Inflammatory macrophage treated with lipopolysaccharide for 1 hour (primary cell): ENCODE measurements at regions not wholly inside any gene's neighbourhood (a gene's known extent, or its start where the extent isn't known, plus 50 kb on each side); places are given as distances from the start of the nearest gene placed in this dataset.

ENCODE experiments used
- DNase-seq, 2 donors: peaks; one replicate each; pipeline ENCODE4 v3.0.0-alpha.2; 2020 to 2022

DNA sequence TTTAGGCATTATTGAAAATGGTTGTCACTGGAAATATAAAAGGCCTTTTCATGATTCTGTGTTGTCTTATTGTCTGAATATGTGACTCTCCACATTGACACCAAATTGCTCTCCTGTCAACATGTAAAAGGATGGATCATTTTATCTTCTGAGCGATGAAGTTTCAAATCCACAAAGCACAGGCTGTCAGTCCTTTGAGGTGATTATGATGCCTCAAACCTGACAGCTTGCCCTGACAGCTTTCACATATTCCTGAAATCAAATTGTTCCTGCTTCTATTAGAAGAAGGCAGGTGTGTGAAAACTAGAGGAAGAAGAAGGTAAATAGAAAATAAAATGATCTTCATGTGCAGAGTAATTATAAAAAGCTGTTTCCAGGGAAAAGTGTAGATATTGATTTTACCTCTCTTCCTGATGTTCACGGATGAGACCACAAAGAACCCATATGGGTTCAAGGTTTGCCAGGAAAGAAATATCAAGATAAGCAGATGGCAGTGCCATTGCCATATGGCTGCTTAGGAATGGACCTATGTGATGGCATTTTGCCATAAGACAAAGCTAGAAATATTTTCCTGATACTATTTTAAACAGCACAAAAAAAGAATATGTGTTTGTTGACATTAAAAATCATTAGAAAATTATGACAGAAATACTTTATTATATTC is 1006.3 kb upstream of the AGA start:
- DNase-seq, result no peak

DNA sequence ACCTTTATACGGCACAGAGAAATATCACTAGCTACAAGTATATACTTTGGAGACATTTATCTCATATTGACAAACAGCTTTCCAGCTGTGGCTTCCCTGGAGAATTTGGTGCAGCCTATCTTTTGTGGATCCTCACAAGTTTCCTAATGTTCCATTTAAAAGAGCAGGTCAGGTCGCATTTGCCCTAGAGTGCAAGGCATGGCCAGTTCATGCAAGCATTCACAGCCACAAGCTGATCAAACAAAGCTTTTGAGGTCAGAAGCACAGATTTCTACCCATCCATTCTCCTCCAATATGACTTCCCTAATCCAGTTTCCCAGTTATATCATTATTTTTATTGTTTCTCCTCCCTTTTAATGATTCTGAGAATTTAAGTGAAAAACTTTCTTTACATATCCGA is 1008.4 kb upstream of the AGA start:
- DNase-seq, result no peak

GRCh38 chr4:178453057-178453456 is 1010.8 kb upstream of the AGA start:
- no peak for DNase-seq

- no peak for DNase-seq
These were observed 1015.0 kb upstream of the AGA start for GRCh38 chr4:178457286-178457685.

- no peak for DNase-seq
These were observed 1020.5 kb upstream of the AGA start for GRCh38 chr4:178462710-178463109.

GRCh38 chr4:178463747-178464146 is 1021.5 kb upstream of the AGA start:
- DNase-seq, result no peak

DNA sequence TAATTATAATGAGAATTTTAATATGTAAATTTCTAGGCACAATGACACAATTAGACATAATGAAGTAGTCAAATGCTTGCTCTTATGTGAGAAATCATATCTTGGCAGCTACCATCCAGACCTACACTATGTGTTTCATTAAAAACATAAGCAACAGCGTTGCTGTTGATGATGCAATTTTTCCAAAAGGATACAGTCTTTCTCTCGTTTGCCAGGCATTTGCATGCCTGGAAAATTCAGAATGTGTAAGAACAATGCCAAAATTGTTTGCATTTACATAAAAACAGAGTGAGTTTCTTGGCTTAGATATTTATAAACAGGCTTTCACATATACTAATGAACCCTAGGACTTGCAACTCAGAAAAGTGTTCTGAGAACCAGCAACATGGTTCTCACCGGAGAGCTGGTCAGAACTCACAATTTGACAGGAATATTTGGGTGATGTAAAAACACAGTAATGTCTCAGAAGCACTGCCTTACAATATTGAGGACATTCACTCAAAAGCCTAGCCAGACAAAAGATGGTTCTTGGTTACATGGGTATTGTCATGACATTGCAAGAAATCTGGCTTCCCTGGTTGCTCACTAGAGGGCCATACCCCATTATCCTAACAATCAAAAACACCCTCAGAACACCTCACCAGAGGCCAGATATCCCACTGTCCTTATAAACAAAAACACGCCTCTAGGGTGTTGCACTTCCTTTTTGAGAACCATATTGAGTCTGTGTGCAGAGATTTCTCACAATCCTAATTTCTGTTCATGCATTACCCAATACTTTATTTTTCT is 1029.0 kb upstream of the AGA start:
- no peak for DNase-seq

DNA sequence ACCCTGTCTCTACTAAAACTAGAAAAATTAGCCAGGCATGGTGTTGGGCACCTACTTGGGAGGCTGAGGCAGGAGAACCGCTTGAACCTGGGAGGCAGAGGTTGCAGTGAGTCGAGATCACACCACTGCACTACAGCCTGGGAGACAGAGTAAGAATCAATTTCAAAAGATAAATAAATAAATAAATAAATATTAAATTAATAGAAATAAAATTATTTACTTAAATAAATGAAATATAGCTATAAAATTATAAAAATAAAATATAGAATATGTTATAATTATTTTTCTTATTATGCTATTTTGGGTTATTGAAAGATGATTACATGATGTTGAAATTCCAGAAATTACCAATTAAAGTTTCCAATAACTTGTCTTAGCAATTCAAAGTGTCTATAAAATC is 1029.8 kb upstream of the AGA start:
- no peak for DNase-seq

GRCh38 chr4:178480105-178480504 is 1037.9 kb upstream of the AGA start:
- DNase-seq, result no peak

DNA sequence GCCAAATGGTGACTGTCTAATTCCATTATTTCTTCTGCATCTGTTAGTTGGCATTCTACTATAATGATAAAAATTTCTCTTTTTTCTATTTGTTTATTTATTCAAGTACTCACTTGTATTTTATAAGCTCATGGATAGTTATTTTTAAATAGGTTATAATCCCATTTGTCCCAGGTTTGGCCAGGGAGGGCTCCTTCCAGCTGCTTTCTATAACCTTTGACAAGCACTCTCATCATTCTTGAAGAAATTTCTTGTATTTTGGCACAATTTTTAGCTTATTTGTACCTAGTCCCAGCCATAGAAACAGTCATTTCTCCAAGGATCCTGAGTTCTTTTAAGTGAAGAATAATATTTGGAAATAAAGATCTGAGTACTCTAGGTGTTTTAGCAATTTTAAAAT is 1038.6 kb upstream of the AGA start:
- no peak for DNase-seq

- DNase-seq, result no peak
These were observed 1039.3 kb upstream of the AGA start for GRCh38 chr4:178481564-178481963.

DNA sequence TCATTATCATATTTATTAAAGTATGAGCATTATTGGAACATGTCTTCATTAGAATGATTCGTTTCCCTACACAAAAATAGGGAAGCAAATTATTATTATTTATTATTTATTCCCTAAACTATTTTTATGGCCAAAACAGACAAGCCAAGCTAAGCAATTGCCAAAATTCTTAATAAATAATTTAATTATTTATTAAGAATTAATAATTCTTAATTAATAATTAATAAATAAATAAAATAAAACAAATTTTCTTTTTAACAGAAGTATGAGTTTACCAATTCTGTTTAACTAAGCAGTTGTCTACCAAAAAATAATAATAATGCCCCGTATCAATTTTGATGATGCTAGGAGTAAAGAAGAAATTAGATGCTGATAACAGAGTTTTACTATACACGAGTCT is 1080.8 kb upstream of the AGA start:
- DNase-seq, result no peak

GRCh38 chr4:178535939-178536579 is 1093.8 kb upstream of the AGA start:
- DNase-seq, result no peak

GRCh38 chr4:178553201-178553600 is 1111.0 kb upstream of the AGA start:
- DNase-seq, result no peak

DNA sequence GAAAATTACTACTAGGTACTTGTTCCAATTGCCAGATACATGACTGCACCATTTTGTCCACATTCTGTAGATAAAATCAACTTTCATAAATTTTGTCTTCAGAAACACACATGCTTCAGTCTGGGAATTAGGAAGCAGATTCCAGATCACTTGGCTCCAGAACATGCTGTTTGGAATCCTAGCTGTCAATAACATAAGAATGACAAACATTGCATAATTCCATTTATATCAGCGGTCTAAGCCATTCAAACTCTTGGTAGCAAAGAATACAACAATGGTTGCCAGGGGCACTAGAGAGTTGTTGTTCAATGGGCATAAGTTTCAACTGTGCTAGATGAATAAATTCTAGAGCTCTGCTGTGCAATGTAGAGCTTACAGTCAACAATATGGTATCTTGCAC is 1112.1 kb upstream of the AGA start:
- DNase-seq, result no peak

GRCh38 chr4:178556796-178557195 is 1114.6 kb upstream of the AGA start:
- DNase-seq, result no peak

DNA sequence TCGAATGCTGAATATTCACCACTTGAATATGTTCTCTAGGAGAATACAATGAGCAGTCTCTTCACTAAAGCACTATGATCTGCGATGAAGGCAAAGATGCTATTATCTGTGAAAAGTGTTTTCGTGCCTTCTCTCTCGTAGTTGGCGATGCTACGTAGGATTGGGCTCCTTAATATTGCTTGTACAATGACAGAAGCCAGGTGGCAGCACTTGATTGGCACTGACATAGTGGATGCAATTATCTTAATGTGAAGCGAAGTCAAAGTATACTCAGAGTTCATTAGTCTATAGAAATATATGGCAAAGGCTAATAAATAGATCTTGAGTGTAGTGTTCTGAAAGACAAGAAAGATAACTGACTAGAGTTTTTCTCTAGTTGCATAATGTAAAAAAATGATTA is 1135.7 kb upstream of the AGA start:
- DNase-seq, result no peak

DNA sequence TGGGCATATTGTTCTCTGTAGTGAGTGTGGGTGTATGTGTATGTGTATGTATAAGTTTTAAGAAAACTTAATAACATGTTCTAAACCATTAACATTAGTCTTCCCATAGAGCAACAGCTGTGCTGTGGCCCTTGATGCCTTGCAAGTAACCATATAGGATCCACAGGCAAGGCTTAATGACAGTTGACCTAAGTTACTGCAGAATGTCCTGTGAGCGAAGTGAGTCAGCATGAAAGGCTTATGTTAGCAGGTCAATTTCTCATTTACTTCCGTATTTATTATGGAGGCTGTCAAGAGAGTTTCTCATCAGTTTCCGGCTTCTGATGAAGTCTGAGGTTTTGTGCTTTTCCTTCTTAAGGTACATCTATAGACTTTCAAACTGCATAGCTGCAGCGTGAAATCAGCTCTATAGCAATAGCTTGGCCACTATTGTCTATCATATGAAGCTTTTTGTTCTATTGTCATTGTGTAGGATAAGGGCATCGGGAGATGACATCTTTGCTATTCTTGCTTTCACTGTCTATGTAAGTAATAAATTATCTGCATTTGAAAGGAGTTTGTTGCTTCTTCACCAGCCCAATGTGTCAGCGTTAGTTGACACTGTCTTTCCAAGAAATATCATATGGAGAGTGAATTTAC is 1153.4 kb upstream of the AGA start:
- DNase-seq, result no peak

- no peak for DNase-seq
These were observed 1156.4 kb upstream of the AGA start for GRCh38 chr4:178598672-178599071.

DNA sequence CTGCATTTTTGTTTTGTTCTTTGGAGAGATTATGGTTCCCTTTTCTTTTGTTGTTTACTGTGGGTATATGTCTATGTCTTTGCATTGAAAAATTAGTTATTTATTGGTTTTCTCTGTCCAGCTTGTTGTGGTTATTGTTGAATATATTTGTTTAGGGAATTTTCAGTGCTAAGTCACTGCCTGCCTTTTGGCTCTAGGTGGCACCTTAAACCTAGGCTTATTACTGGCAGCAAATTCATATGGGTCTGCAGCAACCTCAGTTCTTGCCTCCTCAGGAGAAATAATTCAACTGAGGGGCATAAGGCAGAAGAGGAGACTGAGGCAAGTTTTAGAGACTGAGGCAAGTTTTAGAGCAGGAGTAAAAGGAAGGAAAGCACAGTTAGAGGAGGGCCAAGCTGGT is 1157.3 kb upstream of the AGA start:
- no peak for DNase-seq

DNA sequence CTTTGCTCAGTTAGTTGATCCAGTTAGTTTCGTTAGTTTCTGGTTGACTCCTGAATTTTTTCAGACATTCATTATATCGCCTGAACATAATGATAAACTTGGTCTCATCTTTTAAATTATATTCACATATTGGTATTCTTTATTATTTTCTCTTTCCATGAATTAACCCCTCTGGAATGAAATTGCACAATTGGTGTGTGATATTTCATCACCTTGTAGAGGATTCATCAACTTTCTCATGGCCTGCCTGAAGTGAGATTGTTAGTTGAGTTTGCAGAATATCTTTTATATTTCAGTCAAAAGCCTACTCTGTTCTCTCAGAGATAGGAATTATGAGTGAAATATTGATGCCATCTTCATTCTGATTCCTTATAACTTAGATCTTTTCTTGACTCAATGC is 1160.6 kb upstream of the AGA start:
- DNase-seq, result no peak

DNA sequence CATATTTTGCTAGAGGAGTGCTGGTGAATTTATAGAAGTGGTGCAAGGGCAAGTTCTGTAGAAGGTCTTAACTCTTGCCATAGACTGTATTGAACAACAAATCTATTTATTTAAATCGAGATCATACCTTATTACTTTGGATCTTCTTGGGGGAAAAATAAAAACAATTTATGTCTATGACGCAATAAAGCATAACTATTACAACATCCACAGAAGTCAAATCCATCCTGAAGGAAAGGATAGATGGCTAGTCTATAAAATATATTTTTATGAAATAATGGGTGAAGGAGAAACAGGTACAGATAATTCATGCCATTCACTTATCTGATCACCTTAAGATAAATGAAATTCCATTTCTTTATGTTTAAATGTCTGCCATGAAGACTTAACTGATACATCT is 1168.8 kb upstream of the AGA start:
- no peak for DNase-seq

DNA sequence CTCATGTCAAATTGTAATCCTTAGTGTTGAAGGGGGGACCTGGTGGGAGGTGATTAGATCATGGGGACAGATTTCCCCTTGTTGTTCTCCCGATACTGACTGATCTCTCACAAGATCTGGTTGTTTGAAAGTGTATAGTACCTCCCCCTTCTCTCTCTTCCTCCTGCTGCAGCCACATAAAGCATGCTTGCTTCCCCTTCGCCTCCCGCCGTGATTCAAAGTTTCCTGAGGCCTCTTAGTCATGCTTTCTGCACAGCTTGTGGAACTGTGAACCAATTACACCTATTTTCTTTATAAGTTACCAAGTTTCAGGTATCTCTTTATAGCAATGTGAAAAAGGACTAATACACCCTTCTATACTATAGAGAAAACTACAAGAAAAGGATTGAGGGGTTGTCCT is 1170.5 kb upstream of the AGA start:
- DNase-seq, result no peak

DNA sequence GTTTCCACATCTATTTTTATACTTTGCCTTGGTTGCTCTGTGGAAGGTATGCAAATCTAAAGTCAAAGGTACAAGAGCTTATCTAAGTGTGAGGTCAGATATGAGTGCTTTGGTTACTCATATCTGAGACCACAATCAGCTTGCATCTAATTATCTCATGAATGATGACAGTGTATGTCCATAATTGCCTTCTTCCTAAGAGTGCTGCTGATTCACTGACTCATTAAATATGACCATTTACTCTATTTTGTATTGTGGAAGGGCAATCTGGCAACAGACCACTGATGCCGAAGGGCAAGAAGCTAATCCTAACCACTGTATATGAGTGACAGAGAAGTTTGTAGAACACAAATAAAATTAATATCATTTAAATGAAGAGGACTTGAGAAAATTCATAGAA is 1190.2 kb upstream of the AGA start:
- DNase-seq, result no peak
